WTC11 (cell line): ENCODE measurements at regions not wholly inside any gene's neighbourhood (a gene's known extent, or its start where the extent isn't known, plus 50 kb on each side); places are given as distances from the start of the nearest gene placed in this dataset.

Experiments used
- CREM ChIP-seq: sonication (generic); formaldehyde crosslinking; IDR thresholded peaks from 2 replicates; pipeline ENCODE4 v1.8.1; 2022; ENCODE audit warnings: mild to moderate bottlenecking, missing genetic modification reagents, moderate library complexity
- E2F4 ChIP-seq: sonication (generic); formaldehyde crosslinking; IDR thresholded peaks from 2 replicates; pipeline ENCODE4 v1.8.1; 2022; ENCODE audit warnings: low read depth, mild to moderate bottlenecking, moderate library complexity, missing genetic modification reagents, borderline replicate concordance
- MXD4 ChIP-seq: fragments of 250-450 bp; sonication (Bioruptor Pico); IDR thresholded peaks from 2 replicates; pipeline ENCODE4 v1.8.0; 2021; ENCODE audit warnings: mild to moderate bottlenecking, moderate library complexity, borderline replicate concordance
- SOX15 ChIP-seq: fragments of 250-450 bp; sonication (Bioruptor Pico); IDR thresholded peaks from 2 replicates; pipeline ENCODE4 v1.9.0; 2021; ENCODE audit warnings: mild to moderate bottlenecking
- SP1 ChIP-seq: sonication (generic); formaldehyde crosslinking; conservative IDR thresholded peaks from 2 replicates; pipeline ENCODE4 v1.8.1; 2022; ENCODE audit warnings: missing genetic modification reagents
- ZNF232 ChIP-seq: sonication (generic); formaldehyde crosslinking; IDR thresholded peaks from 2 replicates; pipeline ENCODE4 v1.8.0; 2022; ENCODE audit warnings: mild to moderate bottlenecking, missing genetic modification reagents
- ZNF423 ChIP-seq: fragments of 250-450 bp; sonication (Bioruptor Pico); IDR thresholded peaks from 2 replicates; pipeline ENCODE4 v2.1.2; 2022; ENCODE audit warnings: mild to moderate bottlenecking, moderate library complexity
- TF ChIP-seq, protein P1 (sequence below): fragments of 200-600 bp; IDR thresholded peaks from 2 replicates; pipeline ENCODE4 v1.8.0; 2022; ENCODE audit warnings: antibody characterized with exemption
- TF ChIP-seq, protein P2 (sequence below): sonication (generic); formaldehyde crosslinking; conservative IDR thresholded peaks from 2 replicates; pipeline ENCODE4 v1.8.1; 2023; ENCODE audit warnings: mild to moderate bottlenecking, low read depth, missing genetic modification reagents, moderate library complexity

DNA sequence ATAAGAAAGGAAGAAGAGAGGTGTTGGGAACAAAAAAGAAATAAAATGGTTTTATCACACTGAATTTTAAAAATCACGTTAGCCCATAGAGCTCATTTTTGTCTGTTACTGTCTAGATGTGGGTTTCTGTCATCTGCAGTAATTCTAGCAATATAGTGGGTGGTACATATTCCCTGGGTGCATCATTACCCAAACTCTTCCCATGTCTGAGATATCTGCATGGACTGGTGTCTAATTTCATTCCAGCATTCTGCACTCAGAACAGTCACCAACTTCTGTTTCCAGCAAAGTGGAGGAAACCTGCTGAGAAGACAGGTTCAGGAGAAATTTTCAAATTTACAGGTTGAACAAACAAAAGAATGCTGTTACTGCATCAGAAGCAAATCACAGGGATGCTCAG, 263.8 kb downstream of the CDH11 start:
- no peak for TF ChIP-seq ZNF232 (CRISPR knock-in tag)
- TF ChIP-seq ZNF423 (CRISPR knock-in tag): no peak
- TF ChIP-seq MXD4: no peak
- TF ChIP-seq E2F4 (CRISPR knock-in tag): no peak
- TF ChIP-seq, protein P1, sequence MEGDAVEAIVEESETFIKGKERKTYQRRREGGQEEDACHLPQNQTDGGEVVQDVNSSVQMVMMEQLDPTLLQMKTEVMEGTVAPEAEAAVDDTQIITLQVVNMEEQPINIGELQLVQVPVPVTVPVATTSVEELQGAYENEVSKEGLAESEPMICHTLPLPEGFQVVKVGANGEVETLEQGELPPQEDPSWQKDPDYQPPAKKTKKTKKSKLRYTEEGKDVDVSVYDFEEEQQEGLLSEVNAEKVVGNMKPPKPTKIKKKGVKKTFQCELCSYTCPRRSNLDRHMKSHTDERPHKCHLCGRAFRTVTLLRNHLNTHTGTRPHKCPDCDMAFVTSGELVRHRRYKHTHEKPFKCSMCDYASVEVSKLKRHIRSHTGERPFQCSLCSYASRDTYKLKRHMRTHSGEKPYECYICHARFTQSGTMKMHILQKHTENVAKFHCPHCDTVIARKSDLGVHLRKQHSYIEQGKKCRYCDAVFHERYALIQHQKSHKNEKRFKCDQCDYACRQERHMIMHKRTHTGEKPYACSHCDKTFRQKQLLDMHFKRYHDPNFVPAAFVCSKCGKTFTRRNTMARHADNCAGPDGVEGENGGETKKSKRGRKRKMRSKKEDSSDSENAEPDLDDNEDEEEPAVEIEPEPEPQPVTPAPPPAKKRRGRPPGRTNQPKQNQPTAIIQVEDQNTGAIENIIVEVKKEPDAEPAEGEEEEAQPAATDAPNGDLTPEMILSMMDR: no peak
- TF ChIP-seq, protein P2, sequence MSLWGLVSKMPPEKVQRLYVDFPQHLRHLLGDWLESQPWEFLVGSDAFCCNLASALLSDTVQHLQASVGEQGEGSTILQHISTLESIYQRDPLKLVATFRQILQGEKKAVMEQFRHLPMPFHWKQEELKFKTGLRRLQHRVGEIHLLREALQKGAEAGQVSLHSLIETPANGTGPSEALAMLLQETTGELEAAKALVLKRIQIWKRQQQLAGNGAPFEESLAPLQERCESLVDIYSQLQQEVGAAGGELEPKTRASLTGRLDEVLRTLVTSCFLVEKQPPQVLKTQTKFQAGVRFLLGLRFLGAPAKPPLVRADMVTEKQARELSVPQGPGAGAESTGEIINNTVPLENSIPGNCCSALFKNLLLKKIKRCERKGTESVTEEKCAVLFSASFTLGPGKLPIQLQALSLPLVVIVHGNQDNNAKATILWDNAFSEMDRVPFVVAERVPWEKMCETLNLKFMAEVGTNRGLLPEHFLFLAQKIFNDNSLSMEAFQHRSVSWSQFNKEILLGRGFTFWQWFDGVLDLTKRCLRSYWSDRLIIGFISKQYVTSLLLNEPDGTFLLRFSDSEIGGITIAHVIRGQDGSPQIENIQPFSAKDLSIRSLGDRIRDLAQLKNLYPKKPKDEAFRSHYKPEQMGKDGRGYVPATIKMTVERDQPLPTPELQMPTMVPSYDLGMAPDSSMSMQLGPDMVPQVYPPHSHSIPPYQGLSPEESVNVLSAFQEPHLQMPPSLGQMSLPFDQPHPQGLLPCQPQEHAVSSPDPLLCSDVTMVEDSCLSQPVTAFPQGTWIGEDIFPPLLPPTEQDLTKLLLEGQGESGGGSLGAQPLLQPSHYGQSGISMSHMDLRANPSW (CRISPR knock-in tag): no peak
- TF ChIP-seq SP1 (CRISPR knock-in tag): no peak
- TF ChIP-seq CREM (CRISPR knock-in tag): no peak
- no peak for TF ChIP-seq SOX15 (CRISPR knock-in tag)
